SK-N-SH (cell line): ENCODE measurements at regions not wholly inside any gene's neighbourhood (a gene's known extent, or its start where the extent isn't known, plus 50 kb on each side); places are given as distances from the start of the nearest gene placed in this dataset.

ENCODE experiments used
- CTCF ChIA-PET: fragments of 300-600, 350-600 bp; formaldehyde crosslinking; extraction: SDS; loops from one replicate; lab custom pipeline; 2021; lab: Yijun Ruan, JAX
- POLR2A ChIA-PET: fragments of 350-600 bp; sonication (Branson Sonifier 250); formaldehyde crosslinking; extraction: SDS; loops from one replicate; lab custom pipeline; 2020; ENCODE audit warnings: antibody characterized with exemption, inconsistent platforms; lab: Yijun Ruan, JAX
- DNase-seq: peaks from one replicate; pipeline ENCODE4 v3.0.0; 2012
- H2AFZ ChIP-seq: fragments of 200-600 bp; sonication (generic); 2 replicates; pipeline ENCODE4 v1.8.1; 2016; ENCODE audit warnings: antibody characterized with exemption, mild to moderate bottlenecking, low read depth
- H3F3A ChIP-seq: fragments of 200-600 bp; sonication (generic); replicated peaks from 2 replicates; pipeline ENCODE3; 2016; ENCODE audit warnings: antibody characterized with exemption, mild to moderate bottlenecking; ENCODE audit not compliant: insufficient read depth
- H3K27ac ChIP-seq, 2 experiments: fragments of 200-500 bp in 1 of 2; fragments of 200-600 bp in 1 of 2; sonication (Bioruptor generic) in 1 of 2; sonication (generic), shearing (Covaris generic) in 1 of 2; 2 replicates each; pipeline versions ENCODE4 v1.5.1 to v1.6.1; 2014 to 2016; ENCODE audit warnings: low read depth in 2 of 2, inconsistent platforms in 1 of 2, low read length in 1 of 2, mild to moderate bottlenecking in 1 of 2, mixed read lengths in 1 of 2
- H3K27me3 ChIP-seq: fragments of 200-600 bp; sonication (generic), shearing (Covaris generic); 2 replicates; pipeline ENCODE4 v1.6.1; 2016; ENCODE audit warnings: mixed run types; ENCODE audit not compliant: insufficient read depth
- H3K36me3 ChIP-seq, 2 experiments: fragments of 200-500 bp in 1 of 2; fragments of 200-600 bp in 1 of 2; sonication (Bioruptor generic) in 1 of 2; sonication (generic) in 1 of 2; replicated peaks in 1 of 2; 2 replicates each; pipeline versions ENCODE3 to v1.5.1; 2014 to 2016; ENCODE audit warnings: low read length in 1 of 2, mild to moderate bottlenecking in 1 of 2; ENCODE audit not compliant: insufficient read depth in 2 of 2, control insufficient read depth in 1 of 2
- H3K4me1 ChIP-seq, 2 experiments: fragments of 200-500 bp in 1 of 2; fragments of 200-600 bp in 1 of 2; sonication (Bioruptor generic) in 1 of 2; sonication (generic), shearing (Covaris generic) in 1 of 2; 2 replicates each; pipeline versions ENCODE4 v1.5.1 to v1.6.1; 2014 to 2016; ENCODE audit warnings: low read depth in 1 of 2, low read length in 1 of 2, mixed run types in 1 of 2; ENCODE audit not compliant: insufficient read depth in 2 of 2, control insufficient read depth in 1 of 2
- H3K4me2 ChIP-seq: fragments of 200-600 bp; sonication (generic), shearing (Covaris generic); 2 replicates; pipeline ENCODE4 v1.6.1; 2017; ENCODE audit warnings: mixed run types
- H3K4me3 ChIP-seq, 2 experiments: fragments of 200-500 bp in 1 of 2; fragments of 200-600 bp in 1 of 2; sonication (Bioruptor generic) in 1 of 2; sonication (generic), shearing (Covaris generic) in 1 of 2; 2 replicates each; pipeline versions ENCODE4 v1.5.1 to v1.8.1; 2014 to 2016; ENCODE audit warnings: low read depth in 2 of 2, inconsistent platforms in 1 of 2, low read length in 1 of 2, mild to moderate bottlenecking in 1 of 2, mixed read lengths in 1 of 2, moderate library complexity in 1 of 2
- H3K79me2 ChIP-seq: fragments of 200-600 bp; sonication (generic); 2 replicates; pipeline ENCODE4 v1.8.1; 2017; ENCODE audit warnings: mild to moderate bottlenecking; ENCODE audit not compliant: insufficient read depth
- H3K9ac ChIP-seq: fragments of 200-600 bp; sonication (generic); 2 replicates; pipeline ENCODE4 v1.6.1; 2017; ENCODE audit warnings: mixed run types
- H3K9me2 ChIP-seq: fragments of 200-600 bp; sonication (generic); 2 replicates; pipeline ENCODE4 v1.6.1; 2017; ENCODE audit warnings: mixed run types
- H3K9me3 ChIP-seq: fragments of 200-600 bp; sonication (generic); 2 replicates; pipeline ENCODE4 v1.6.1; 2017; ENCODE audit warnings: mixed run types, mild to moderate bottlenecking, moderate library complexity
- H4K20me1 ChIP-seq: fragments of 200-600 bp; sonication (generic); 2 replicates; pipeline ENCODE4 v1.6.1; 2017; ENCODE audit warnings: mild to moderate bottlenecking, mixed run types; ENCODE audit not compliant: insufficient read depth
- FOSL2 ChIP-seq: IDR thresholded peaks from 2 replicates; pipeline ENCODE4 v1.4.0; 2012; ENCODE audit warnings: low read depth, mild to moderate bottlenecking, moderate library complexity, borderline replicate concordance
- FOXJ3 ChIP-seq: sonication (generic); formaldehyde crosslinking; IDR thresholded peaks from 2 replicates; pipeline ENCODE4 v1.5.1; 2020; ENCODE audit warnings: mild to moderate bottlenecking, missing genetic modification reagents
- IRF3 ChIP-seq: fragments of 150-350 bp; IDR thresholded peaks from 2 replicates; pipeline ENCODE4 v1.6.1; 2016; ENCODE audit warnings: mild to moderate bottlenecking, low read depth, low read length
- MAX ChIP-seq: IDR thresholded peaks from 2 replicates; pipeline ENCODE4 v1.4.0; 2012; ENCODE audit warnings: low read depth
- NRF1 ChIP-seq: IDR thresholded peaks from 2 replicates; pipeline ENCODE4 v1.6.1; 2012; ENCODE audit warnings: low read depth, mild to moderate bottlenecking, low read length
- PBX3 ChIP-seq: IDR thresholded peaks from 2 replicates; pipeline ENCODE4; 2012
- POLR2AphosphoS5 ChIP-seq: IDR thresholded peaks from 2 replicates; pipeline ENCODE4 v1.6.1; 2012; ENCODE audit warnings: low read depth, low read length
- RAD21 ChIP-seq: IDR thresholded peaks from 2 replicates; pipeline ENCODE4 v1.6.1; 2012; ENCODE audit warnings: mild to moderate bottlenecking, low read length
- RCOR1 ChIP-seq: fragments of 150-350 bp; IDR thresholded peaks from 2 replicates; pipeline ENCODE4 v1.6.1; 2017; ENCODE audit warnings: antibody characterized with exemption, low read length
- RFX5 ChIP-seq: IDR thresholded peaks from 2 replicates; pipeline ENCODE4 v1.6.1; 2012; ENCODE audit warnings: mild to moderate bottlenecking, improper control_type of control experiment, low read length
- SMC3 ChIP-seq: IDR thresholded peaks from 2 replicates; pipeline ENCODE4 v1.6.1; 2012; ENCODE audit warnings: low read depth, low read length, improper control_type of control experiment
- YY1 ChIP-seq: IDR thresholded peaks from 2 replicates; pipeline ENCODE4 v1.4.0; 2012; ENCODE audit warnings: low read depth, mild to moderate bottlenecking
- ZBTB33 ChIP-seq: IDR thresholded peaks from 2 replicates; pipeline ENCODE4 v1.4.0; 2012; ENCODE audit warnings: low read depth, borderline replicate concordance
- whole genome bisulfite sequencing: methylation state at CpG from one replicate; pipeline ENCODE4 v1.1.6; 2017; ENCODE audit warnings: low lambda C conversion rate; 5-methylcytosine and 5-hydroxymethylcytosine counted together

- H3K27me3 ChIP-seq: no peaks in the 10 kb centered on the region
- no peak overlapping the region for H3K27ac ChIP-seq
- no peak overlapping the region for H2AFZ ChIP-seq
- H3K9me3 ChIP-seq: no peaks in the 10 kb centered on the region
- H3K36me3 ChIP-seq: no peaks in the 10 kb centered on the region
- H3F3A ChIP-seq: no peaks in the 10 kb centered on the region
- no peak overlapping the region for H3K9ac ChIP-seq
- H3K4me1 ChIP-seq: no peaks in the 10 kb centered on the region; a peak in 1 of 4 replicates
- no peaks in the 10 kb centered on the region for H3K79me2 ChIP-seq
- TF ChIP-seq RAD21 (no peak), MAX (no peak), IRF3 (no peak), FOSL2 (no peak), PBX3 (no peak), RCOR1 (no peak), NRF1 (no peak), SMC3 (no peak), POLR2AphosphoS5 (no peak), FOXJ3 (CRISPR knock-in tag) (no peak), ZBTB33 (no peak)
- TF ChIP-seq, all 33 proteins: peak for 0
- POLR2A ChIA-PET: no interaction called here
- Histone ChIP-seq H4K20me1 (no peaks in the 10 kb centered on the region), H3K9me2 (0 out of 2 replicates have a peak, but pooled peaks cover 7% of the 10 kb centered on the region), H3K4me3 (no peak overlapping the region), H3K4me2 (no peak overlapping the region)
- WGBS: 75% methylated on average over 2 of the region's 2 CpGs
- no peak for DNase-seq
- CTCF ChIA-PET: interaction anchor here (0.8 kb wide), 1 partner anchor 421 kb away, joined by 3 read pairs; no protein-coding TSS in a partner anchor
These were observed 997.4 kb upstream of the PIK3C3 start for GRCh38 chr18:40957533-40958070.

GRCh38 chr18:40956213-40956612 is 998.8 kb upstream of the PIK3C3 start:
- no peaks in the 10 kb centered on the region for H3K9me3 ChIP-seq
- no peak overlapping the region for H3K27ac ChIP-seq
- no peaks in the 10 kb centered on the region for H4K20me1 ChIP-seq
- no peak overlapping the region for H2AFZ ChIP-seq
- no peaks in the 10 kb centered on the region for H3K27me3 ChIP-seq
- no peaks in the 10 kb centered on the region for H3K79me2 ChIP-seq
- no peak for DNase-seq
- no peak overlapping the region for H3K4me3 ChIP-seq
- no peaks in the 10 kb centered on the region; a peak in 1 of 4 replicates for H3K4me1 ChIP-seq
- H3K36me3 ChIP-seq: no peaks in the 10 kb centered on the region
- ChIA-PET POLR2A (no interaction called here), CTCF (no interaction called here)
- 0 out of 2 replicates have a peak, but pooled peaks cover 3% of the 10 kb centered on the region for H3K9me2 ChIP-seq
- no peak overlapping the region for H3K9ac ChIP-seq
- H3K4me2 ChIP-seq: no peak overlapping the region
- 100% methylated on average over 1 of the region's 1 CpG for WGBS
- H3F3A ChIP-seq: no peaks in the 10 kb centered on the region
- no peak for TF ChIP-seq MAX
- TF ChIP-seq YY1: no peak
- TF ChIP-seq IRF3: no peak
- no peak for TF ChIP-seq RFX5
